Panc1 (cell line): ENCODE measurements at regions not wholly inside any gene's neighbourhood (a gene's known extent, or its start where the extent isn't known, plus 50 kb on each side); places are given as distances from the start of the nearest gene placed in this dataset.

Experiments
- ATAC-seq: fragments of 200-7000 bp; cut with Tn5 transposase; 2 replicates; pipeline ENCODE4 v1.9.1; 2020; ENCODE audit warnings: mild to moderate bottlenecking, moderate library complexity
- BruUV-seq: library from RNA; stranded (reverse); fragments of 400-500 nt; replicated peaks from 2 replicates; lab custom pipeline; 2021; lab: Mats Ljungman, UMichigan
- CTCF ChIA-PET: fragments of 300-600 bp; sonication (Branson Sonifier 250); formaldehyde crosslinking; loops from one replicate; lab custom pipeline; 2022; ENCODE audit warnings: antibody characterized with exemption; lab: Charles Lee
- POLR2A ChIA-PET: fragments of 300-600 bp; sonication (Branson Sonifier 250); formaldehyde crosslinking; loops from one replicate; lab custom pipeline; 2022; ENCODE audit warnings: antibody characterized with exemption; lab: Charles Lee
- DNase-seq: peaks from one replicate; pipeline ENCODE4 v3.0.0-alpha.2; 2010; ENCODE audit warnings: low read depth, low spot score
- H3K27ac ChIP-seq: 2 replicates; pipeline ENCODE4 v1.5.1; 2011; ENCODE audit warnings: mild to moderate bottlenecking, low read length, inconsistent platforms
- H3K27me3 ChIP-seq: fragments of 200-500 bp; sonication (Bioruptor generic); 2 replicates; pipeline ENCODE4 v1.6.0; 2014; ENCODE audit warnings: low read length, inconsistent platforms; ENCODE audit not compliant: control insufficient read depth, insufficient read depth
- H3K36me3 ChIP-seq: fragments of 200-500 bp; sonication (Bioruptor generic); 2 replicates; pipeline ENCODE4 v1.5.1; 2014; ENCODE audit warnings: inconsistent platforms, mild to moderate bottlenecking, low read length, moderate library complexity; ENCODE audit not compliant: control insufficient read depth, insufficient read depth
- H3K4me1 ChIP-seq: 2 replicates; pipeline ENCODE4 v1.5.1; 2011; ENCODE audit warnings: inconsistent platforms, mild to moderate bottlenecking, low read length, moderate library complexity; ENCODE audit not compliant: control insufficient read depth, insufficient read depth
- H3K4me3 ChIP-seq, 2 experiments: 2 replicates each; pipeline ENCODE4 v1.5.1; 2011 to 2012; ENCODE audit warnings: low read depth in 2 of 2, low read length in 2 of 2, mild to moderate bottlenecking in 2 of 2, inconsistent platforms in 1 of 2, moderate library complexity in 1 of 2
- H3K9me3 ChIP-seq: fragments of 200-500 bp; sonication (Bioruptor generic); 2 replicates; pipeline ENCODE4 v1.5.1; 2014; ENCODE audit warnings: low read depth, mild to moderate bottlenecking, inconsistent platforms, low read length, moderate library complexity; ENCODE audit not compliant: control insufficient read depth, insufficient read depth
- CTCF ChIP-seq: fragments of 450-650 bp; IDR thresholded peaks from 2 replicates; pipeline ENCODE4 v1.5.1; 2017; ENCODE audit warnings: mild to moderate bottlenecking
- POLR2AphosphoS5 ChIP-seq: IDR thresholded peaks from 2 replicates; pipeline ENCODE4 v1.6.1; 2012; ENCODE audit warnings: mild to moderate bottlenecking, low read depth, low read length, moderate library complexity
- REST ChIP-seq, 2 experiments: IDR thresholded peaks; 2 replicates each; pipeline ENCODE4 v1.6.1; 2011 to 2012; ENCODE audit warnings: low read depth in 2 of 2, control low read depth in 1 of 2, low read length in 1 of 2, mild to moderate bottlenecking in 1 of 2, moderate library complexity in 1 of 2; ENCODE audit not compliant: insufficient read depth in 1 of 2
- SIN3A ChIP-seq: IDR thresholded peaks from 2 replicates; pipeline ENCODE4 v1.6.1; 2012; ENCODE audit warnings: low read depth, mild to moderate bottlenecking, low read length, moderate library complexity, borderline replicate concordance; ENCODE audit not compliant: insufficient read depth
- TCF7L2 ChIP-seq: IDR thresholded peaks from 2 replicates; pipeline ENCODE4 v1.6.1; 2011; ENCODE audit warnings: mild to moderate bottlenecking, low read depth, low read length, inconsistent platforms
- in situ Hi-C: cut with HindIII; loops from 2 replicates; pipeline ENCODE4 v1.10.0; 2016; ENCODE audit warnings: low sequenced_read_pairs, low pct_unique_long_range_greater_than_20kb
- intact Hi-C: fragments of 100-400 bp; cut with micrococcal nuclease; formaldehyde crosslinking; loops from one replicate; pipeline ENCODE4 v1.10.0; 2022; ENCODE audit not compliant: unreplicated experiment

- Histone ChIP-seq H3K9me3 (no peaks in the 10 kb centered on the region), H3K4me3 (no peak overlapping the region), H3K27me3 (no peaks in the 10 kb centered on the region), H3K36me3 (no peaks in the 10 kb centered on the region), H3K27ac (no peak overlapping the region), H3K4me1 (no peaks in the 10 kb centered on the region)
- TF ChIP-seq POLR2AphosphoS5 (no peak), REST (IDR thresholded peaks at IDR 0.05; ENCODE audit: insufficient read depth in 1 of 2, low read depth in 2 of 2, low read length in 1 of 2) (no peak), TCF7L2 (no peak), CTCF (no peak), SIN3A (no peak)
- ChIA-PET CTCF (no interaction called here), POLR2A (interaction anchor here (0.6 kb wide), 1 partner anchor 483 kb away, joined by 6 read pairs; no protein-coding TSS in a partner anchor)
- in situ Hi-C loops: no loop called here
- ATAC-seq (no peak), DNase-seq (no peak)
- intact Hi-C loops: no loop called here
- no TSS peak for BruUV-seq
Observed at GRCh38 chr4:170705907-170706306, 616.2 kb upstream of the AADAT start.

GRCh38 chr4:170700064-170700463, 610.3 kb upstream of the AADAT start:
- ChIA-PET POLR2A (no interaction called here), CTCF (no interaction called here)
- H3K27ac ChIP-seq: no peak overlapping the region
- no peaks in the 10 kb centered on the region for H3K27me3 ChIP-seq
- TF ChIP-seq TCF7L2 (no peak), POLR2AphosphoS5 (no peak), CTCF (no peak), SIN3A (no peak), REST (IDR thresholded peaks at IDR 0.05; ENCODE audit: insufficient read depth in 1 of 2, low read depth in 2 of 2, low read length in 1 of 2) (no peak)
- no peaks in the 10 kb centered on the region for H3K9me3 ChIP-seq
- intact Hi-C loops: no loop called here
- BruUV-seq: no TSS peak
- in situ Hi-C loops: no loop called here
- H3K4me3 ChIP-seq: no peak overlapping the region
- H3K4me1 ChIP-seq: no peaks in the 10 kb centered on the region
- DNase-seq (no peak), ATAC-seq (no peak)
- no peaks in the 10 kb centered on the region for H3K36me3 ChIP-seq
